Lower leg skin (tissue), 3 donors: ENCODE measurements at regions not wholly inside any gene's neighbourhood (a gene's known extent, or its start where the extent isn't known, plus 50 kb on each side); places are given as distances from the start of the nearest gene placed in this dataset.

Source experiments
- CTCF ChIP-seq, 3 donors: fragments of 450-650 bp; IDR thresholded peaks; one replicate each; pipeline ENCODE4 v1.5.1; 2016; ENCODE audit warnings: antibody characterized with exemption in 3 of 3, mild to moderate bottlenecking in 3 of 3, moderate library complexity in 2 of 3
- POLR2A ChIP-seq, 2 donors: fragments of 450-650 bp; IDR thresholded peaks; one replicate each; pipeline ENCODE4 v1.6.1; 2016 to 2017; ENCODE audit warnings: antibody characterized with exemption in 2 of 2, mild to moderate bottlenecking in 1 of 2, moderate library complexity in 1 of 2

GRCh38 chr20:58137236-58137635, 91.2 kb downstream of the ANKRD60 start:
- no peak for TF ChIP-seq CTCF (IDR thresholded peaks at IDR 0.05)
- no peak for TF ChIP-seq POLR2A (IDR thresholded peaks at IDR 0.05)
